ENCODE measurements at regions not wholly inside any gene's neighbourhood (a gene's known extent, or its start where the extent isn't known, plus 50 kb on each side); places are given as distances from the start of the nearest gene placed in this dataset.
A peak's percentile ranks its signal among the peaks of the same experiment; 100 is the strongest.
"Not testable (repeated sequence)": the region's sequence is repeated elsewhere in the genome, so short reads cannot be mapped to it uniquely, and the experiment has no call there.

DNA sequence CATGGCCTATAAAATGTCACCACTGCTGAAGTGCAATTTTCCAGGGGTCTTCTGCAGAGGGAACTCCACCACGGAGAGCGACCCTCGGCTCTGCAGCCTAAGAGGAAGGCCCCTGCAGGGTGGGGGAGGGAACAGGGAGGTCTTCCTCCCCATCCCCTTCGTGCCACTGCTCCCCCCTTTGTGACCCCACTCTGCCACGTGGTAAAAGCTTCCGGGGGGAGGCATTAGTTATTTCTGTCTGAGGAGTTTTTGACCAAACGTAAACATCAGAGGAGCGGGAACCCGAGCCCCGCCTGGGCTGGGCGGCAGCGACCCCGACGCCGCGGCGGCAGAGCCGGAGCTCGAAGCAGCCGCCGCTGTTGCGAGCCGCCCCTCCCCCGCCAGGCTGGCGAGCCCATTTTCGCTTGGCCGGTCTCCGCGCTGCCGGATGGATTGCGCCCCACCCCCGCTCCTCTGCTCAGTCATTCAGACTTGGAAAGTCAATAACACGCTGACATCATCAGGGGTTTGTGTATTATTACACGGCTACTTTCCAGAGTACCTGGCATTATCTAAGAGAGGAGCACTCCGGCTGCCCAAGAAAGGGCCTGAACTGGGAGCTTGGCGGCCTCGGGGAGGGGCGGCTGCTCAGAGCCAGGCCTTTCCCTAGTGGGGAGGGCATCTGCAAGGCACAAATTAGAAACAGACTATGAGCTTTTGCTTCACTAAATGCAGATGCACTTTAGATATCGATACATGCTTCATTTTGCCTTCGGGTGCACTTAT is 162.5 kb upstream of the TBL1XR1 start:
- Mint-ChIP-seq H3K4me3 (ENCODE audit: unreplicated experiment) (peak overlapping the region; percentile 49), H3K36me3 (ENCODE audit: low read depth) (no peaks in the 10 kb centered on the region), H3K9me3 (ENCODE audit: low read depth) (no peaks in the 10 kb centered on the region), H3K27me3 (ENCODE audit: low read depth) (no peaks in the 10 kb centered on the region), H3K27ac (ENCODE audit: unreplicated experiment) (peak overlapping the region; percentile 95), H3K4me1 (ENCODE audit: low read depth) (peaks cover 63% of the 10 kb centered on the region)
- peak; percentile 96 for DNase-seq (ENCODE audit: low spot score)
- TF ChIP-seq, protein P1, sequence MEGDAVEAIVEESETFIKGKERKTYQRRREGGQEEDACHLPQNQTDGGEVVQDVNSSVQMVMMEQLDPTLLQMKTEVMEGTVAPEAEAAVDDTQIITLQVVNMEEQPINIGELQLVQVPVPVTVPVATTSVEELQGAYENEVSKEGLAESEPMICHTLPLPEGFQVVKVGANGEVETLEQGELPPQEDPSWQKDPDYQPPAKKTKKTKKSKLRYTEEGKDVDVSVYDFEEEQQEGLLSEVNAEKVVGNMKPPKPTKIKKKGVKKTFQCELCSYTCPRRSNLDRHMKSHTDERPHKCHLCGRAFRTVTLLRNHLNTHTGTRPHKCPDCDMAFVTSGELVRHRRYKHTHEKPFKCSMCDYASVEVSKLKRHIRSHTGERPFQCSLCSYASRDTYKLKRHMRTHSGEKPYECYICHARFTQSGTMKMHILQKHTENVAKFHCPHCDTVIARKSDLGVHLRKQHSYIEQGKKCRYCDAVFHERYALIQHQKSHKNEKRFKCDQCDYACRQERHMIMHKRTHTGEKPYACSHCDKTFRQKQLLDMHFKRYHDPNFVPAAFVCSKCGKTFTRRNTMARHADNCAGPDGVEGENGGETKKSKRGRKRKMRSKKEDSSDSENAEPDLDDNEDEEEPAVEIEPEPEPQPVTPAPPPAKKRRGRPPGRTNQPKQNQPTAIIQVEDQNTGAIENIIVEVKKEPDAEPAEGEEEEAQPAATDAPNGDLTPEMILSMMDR (IDR thresholded peaks at IDR 0.05), result peak; percentile 34

DNA sequence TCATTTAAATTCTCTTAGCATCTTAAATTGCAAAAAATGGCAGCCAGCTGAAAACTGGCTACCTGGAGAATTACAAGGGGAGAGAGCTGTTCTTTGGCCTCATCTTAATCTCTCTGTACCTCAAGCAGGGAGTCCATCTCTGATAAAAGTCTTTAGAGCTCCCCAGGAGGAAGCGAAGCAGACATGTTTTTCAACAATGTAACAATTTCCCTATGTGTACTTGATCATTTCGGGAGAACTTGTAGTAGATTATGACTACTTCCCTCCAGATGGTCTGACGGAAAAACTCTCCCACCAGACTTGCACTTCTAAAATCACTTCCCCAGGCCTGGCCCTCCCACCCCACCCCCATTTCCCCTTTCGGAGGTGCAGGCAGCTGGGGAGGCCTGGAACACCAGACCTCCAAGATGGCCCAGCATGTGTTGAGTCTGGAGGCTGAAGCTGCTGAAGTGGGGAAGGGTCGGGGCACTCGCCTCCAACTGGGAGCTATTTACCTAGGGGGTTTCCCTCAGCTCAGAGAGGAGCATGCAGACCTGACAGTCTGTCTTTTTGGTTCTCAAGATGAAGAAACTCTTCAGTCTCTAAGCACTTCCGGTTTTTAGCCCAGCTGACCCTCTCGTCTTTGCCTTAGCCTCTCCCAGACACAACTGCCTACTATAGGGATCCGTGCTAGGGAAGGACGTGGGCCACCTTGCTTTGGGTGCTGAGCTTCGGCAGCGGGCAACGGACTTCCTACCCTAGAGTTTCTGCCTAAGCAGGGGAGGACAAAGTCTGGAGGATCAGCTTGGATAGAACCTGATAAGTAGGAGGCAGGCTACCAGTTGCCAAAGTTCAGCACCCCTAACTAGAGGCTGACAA is 164.0 kb upstream of the TBL1XR1 start:
- peak overlapping the region; percentile 95 for H3K27ac Mint-ChIP-seq (ENCODE audit: unreplicated experiment)
- H3K36me3 Mint-ChIP-seq (ENCODE audit: low read depth), result no peaks in the 10 kb centered on the region
- H3K27me3 Mint-ChIP-seq (ENCODE audit: low read depth), result no peaks in the 10 kb centered on the region
- H3K9me3 Mint-ChIP-seq (ENCODE audit: low read depth), result no peaks in the 10 kb centered on the region
- H3K4me1 Mint-ChIP-seq (ENCODE audit: low read depth), result peaks cover 60% of the 10 kb centered on the region
- DNase-seq (ENCODE audit: low spot score), result no peak
- TF ChIP-seq, protein P1 (IDR thresholded peaks at IDR 0.05), result no peak
- no peak overlapping the region for H3K4me3 Mint-ChIP-seq (ENCODE audit: unreplicated experiment)

DNA sequence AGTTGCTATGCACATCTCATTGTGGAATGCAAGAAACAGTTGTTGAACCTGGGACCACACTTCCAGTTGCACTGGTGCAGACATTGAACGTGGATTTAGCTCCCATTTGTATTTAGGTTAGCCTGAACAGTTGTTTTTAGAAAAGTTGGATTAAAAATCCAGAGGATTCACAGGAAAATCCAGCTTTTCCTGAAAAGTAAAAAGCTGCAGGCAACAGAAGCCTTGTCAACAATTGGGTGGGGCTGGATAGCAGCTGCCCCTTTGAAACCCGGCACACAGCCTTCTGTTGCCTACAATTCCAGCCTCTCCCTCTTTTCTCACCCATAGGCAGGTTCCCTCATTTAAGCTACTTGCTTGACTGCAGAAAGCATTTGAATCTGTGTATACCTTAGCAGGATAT is 165.3 kb upstream of the TBL1XR1 start:
- Mint-ChIP-seq H3K9me3 (ENCODE audit: low read depth) (no peaks in the 10 kb centered on the region), H3K36me3 (ENCODE audit: low read depth) (no peaks in the 10 kb centered on the region), H3K27me3 (ENCODE audit: low read depth) (no peaks in the 10 kb centered on the region), H3K27ac (ENCODE audit: unreplicated experiment) (peak overlapping the region; percentile 12), H3K4me1 (ENCODE audit: low read depth) (peaks cover 52% of the 10 kb centered on the region), H3K4me3 (ENCODE audit: unreplicated experiment) (no peak overlapping the region)
- TF ChIP-seq, protein P1 (IDR thresholded peaks at IDR 0.05), result no peak
- no peak for DNase-seq (ENCODE audit: low spot score)

DNA sequence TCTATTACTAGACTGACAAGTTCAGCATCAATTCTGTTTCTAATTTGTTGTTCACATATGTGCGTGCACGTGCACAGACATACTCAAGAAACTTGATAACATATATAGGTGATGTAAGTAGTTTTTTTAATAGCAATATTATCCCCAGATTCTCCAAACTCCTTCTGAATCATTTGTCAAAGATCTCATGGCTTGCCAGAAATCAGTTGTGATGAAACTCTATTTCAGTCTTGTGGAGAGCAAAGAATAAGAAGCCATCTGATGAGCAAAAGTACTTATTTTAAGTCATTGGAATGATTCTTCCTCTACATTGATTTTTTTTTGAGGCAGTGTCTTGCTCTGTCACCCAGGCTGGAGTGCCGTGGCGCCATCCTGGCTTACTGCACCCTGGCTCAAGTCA is 167.0 kb upstream of the TBL1XR1 start:
- no peak overlapping the region for H3K27ac Mint-ChIP-seq (ENCODE audit: unreplicated experiment)
- no peak overlapping the region for H3K4me3 Mint-ChIP-seq (ENCODE audit: unreplicated experiment)
- no peaks in the 10 kb centered on the region for H3K36me3 Mint-ChIP-seq (ENCODE audit: low read depth)
- H3K27me3 Mint-ChIP-seq (ENCODE audit: low read depth), result no peaks in the 10 kb centered on the region
- H3K9me3 Mint-ChIP-seq (ENCODE audit: low read depth), result no peaks in the 10 kb centered on the region
- peaks cover 40% of the 10 kb centered on the region for H3K4me1 Mint-ChIP-seq (ENCODE audit: low read depth)
- no peak for DNase-seq (ENCODE audit: low spot score)
- TF ChIP-seq, protein P1 (IDR thresholded peaks at IDR 0.05), result no peak

DNA sequence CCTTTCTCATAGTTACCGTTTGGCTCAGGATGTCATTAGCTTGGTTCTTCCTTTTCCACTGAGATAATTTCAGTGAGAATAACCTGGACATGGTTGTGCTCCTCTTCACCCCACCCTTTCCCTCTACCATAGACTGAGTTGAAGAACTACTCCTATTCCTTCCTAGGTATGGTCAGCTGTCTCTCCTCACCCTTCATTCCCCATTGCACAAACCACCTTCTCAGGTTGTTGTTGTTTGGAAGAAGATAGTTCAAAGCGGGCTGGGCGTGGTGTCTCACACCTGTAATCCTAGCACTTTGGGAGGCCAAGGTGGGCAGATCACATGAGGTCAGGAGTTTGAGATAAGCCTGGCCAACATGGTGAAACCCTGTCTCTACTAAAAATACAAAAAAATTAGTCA is 168.0 kb upstream of the TBL1XR1 start:
- H3K4me3 Mint-ChIP-seq (ENCODE audit: unreplicated experiment); H3K27me3 Mint-ChIP-seq (ENCODE audit: low read depth); DNase-seq (ENCODE audit: low spot score); H3K27ac Mint-ChIP-seq (ENCODE audit: unreplicated experiment); H3K36me3 Mint-ChIP-seq (ENCODE audit: low read depth); H3K9me3 Mint-ChIP-seq (ENCODE audit: low read depth): not testable (repeated sequence)
- peaks cover 33% of the 10 kb centered on the region for H3K4me1 Mint-ChIP-seq (ENCODE audit: low read depth)

Data from chondrocyte (in vitro differentiated cells).